ENCODE measurements at regions not wholly inside any gene's neighbourhood (a gene's known extent, or its start where the extent isn't known, plus 50 kb on each side); places are given as distances from the start of the nearest gene placed in this dataset.

- Histone ChIP-seq H3F3A (ENCODE audit: insufficient read depth, low read length, poor library complexity, severe bottlenecking) (no peaks in the 10 kb centered on the region), H3K36me3 (ENCODE audit: insufficient read depth, low read length) (no peaks in the 10 kb centered on the region), H3K9ac (ENCODE audit: low read length) (no peak overlapping the region), H3K9me2 (ENCODE audit: insufficient read depth, low read length) (no peaks in the 10 kb centered on the region), H3K4me2 (ENCODE audit: low read length) (no peak overlapping the region), H4K20me1 (ENCODE audit: insufficient read depth) (no peaks in the 10 kb centered on the region), H3K4me3 (ENCODE audit: low read length) (no peak overlapping the region), H3K27me3 (ENCODE audit: insufficient read depth, low read depth, low read length) (no peaks in the 10 kb centered on the region), H3K27ac (ENCODE audit: low read length) (no peak overlapping the region), H3K79me2 (replicated peaks; ENCODE audit: insufficient read depth, low read length) (no peaks in the 10 kb centered on the region), H2AFZ (ENCODE audit: low read depth, low read length) (no peak overlapping the region), H3K9me3 (ENCODE audit: low read length) (no peaks in the 10 kb centered on the region)
- TF ChIP-seq EZH2 (IDR thresholded peaks at IDR 0.05; ENCODE audit: borderline replicate concordance, insufficient read depth, low read length, poor library complexity, severe bottlenecking) = no peak
- no peak for TF ChIP-seq TAF1 (IDR thresholded peaks at IDR 0.05; ENCODE audit: low read depth)
- TF ChIP-seq SMC3 (conservative IDR thresholded peaks at IDR 0.05; ENCODE audit: poor library complexity) = no peak
- no peak for TF ChIP-seq POLR2AphosphoS5 (IDR thresholded peaks at IDR 0.05)
- no peak for TF ChIP-seq RAD21 (conservative IDR thresholded peaks at IDR 0.05)
- TF ChIP-seq MXI1 (conservative IDR thresholded peaks at IDR 0.05; ENCODE audit: poor library complexity, severe bottlenecking) = no peak
- TF ChIP-seq, protein P1, sequence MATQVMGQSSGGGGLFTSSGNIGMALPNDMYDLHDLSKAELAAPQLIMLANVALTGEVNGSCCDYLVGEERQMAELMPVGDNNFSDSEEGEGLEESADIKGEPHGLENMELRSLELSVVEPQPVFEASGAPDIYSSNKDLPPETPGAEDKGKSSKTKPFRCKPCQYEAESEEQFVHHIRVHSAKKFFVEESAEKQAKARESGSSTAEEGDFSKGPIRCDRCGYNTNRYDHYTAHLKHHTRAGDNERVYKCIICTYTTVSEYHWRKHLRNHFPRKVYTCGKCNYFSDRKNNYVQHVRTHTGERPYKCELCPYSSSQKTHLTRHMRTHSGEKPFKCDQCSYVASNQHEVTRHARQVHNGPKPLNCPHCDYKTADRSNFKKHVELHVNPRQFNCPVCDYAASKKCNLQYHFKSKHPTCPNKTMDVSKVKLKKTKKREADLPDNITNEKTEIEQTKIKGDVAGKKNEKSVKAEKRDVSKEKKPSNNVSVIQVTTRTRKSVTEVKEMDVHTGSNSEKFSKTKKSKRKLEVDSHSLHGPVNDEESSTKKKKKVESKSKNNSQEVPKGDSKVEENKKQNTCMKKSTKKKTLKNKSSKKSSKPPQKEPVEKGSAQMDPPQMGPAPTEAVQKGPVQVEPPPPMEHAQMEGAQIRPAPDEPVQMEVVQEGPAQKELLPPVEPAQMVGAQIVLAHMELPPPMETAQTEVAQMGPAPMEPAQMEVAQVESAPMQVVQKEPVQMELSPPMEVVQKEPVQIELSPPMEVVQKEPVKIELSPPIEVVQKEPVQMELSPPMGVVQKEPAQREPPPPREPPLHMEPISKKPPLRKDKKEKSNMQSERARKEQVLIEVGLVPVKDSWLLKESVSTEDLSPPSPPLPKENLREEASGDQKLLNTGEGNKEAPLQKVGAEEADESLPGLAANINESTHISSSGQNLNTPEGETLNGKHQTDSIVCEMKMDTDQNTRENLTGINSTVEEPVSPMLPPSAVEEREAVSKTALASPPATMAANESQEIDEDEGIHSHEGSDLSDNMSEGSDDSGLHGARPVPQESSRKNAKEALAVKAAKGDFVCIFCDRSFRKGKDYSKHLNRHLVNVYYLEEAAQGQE (IDR thresholded peaks at IDR 0.05; ENCODE audit: borderline replicate concordance) = no peak
- TF ChIP-seq EP300 (conservative IDR thresholded peaks at IDR 0.05; ENCODE audit: poor library complexity, severe bottlenecking) = no peak
- TF ChIP-seq, protein P2, sequence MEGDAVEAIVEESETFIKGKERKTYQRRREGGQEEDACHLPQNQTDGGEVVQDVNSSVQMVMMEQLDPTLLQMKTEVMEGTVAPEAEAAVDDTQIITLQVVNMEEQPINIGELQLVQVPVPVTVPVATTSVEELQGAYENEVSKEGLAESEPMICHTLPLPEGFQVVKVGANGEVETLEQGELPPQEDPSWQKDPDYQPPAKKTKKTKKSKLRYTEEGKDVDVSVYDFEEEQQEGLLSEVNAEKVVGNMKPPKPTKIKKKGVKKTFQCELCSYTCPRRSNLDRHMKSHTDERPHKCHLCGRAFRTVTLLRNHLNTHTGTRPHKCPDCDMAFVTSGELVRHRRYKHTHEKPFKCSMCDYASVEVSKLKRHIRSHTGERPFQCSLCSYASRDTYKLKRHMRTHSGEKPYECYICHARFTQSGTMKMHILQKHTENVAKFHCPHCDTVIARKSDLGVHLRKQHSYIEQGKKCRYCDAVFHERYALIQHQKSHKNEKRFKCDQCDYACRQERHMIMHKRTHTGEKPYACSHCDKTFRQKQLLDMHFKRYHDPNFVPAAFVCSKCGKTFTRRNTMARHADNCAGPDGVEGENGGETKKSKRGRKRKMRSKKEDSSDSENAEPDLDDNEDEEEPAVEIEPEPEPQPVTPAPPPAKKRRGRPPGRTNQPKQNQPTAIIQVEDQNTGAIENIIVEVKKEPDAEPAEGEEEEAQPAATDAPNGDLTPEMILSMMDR (IDR thresholded peaks at IDR 0.05; ENCODE audit: poor library complexity, severe bottlenecking) = no peak
Measured at GRCh38 chr2:180646756-180647155, 333.6 kb upstream of the UBE2E3 start.

GRCh38 chr2:180644709-180645108, 335.7 kb upstream of the UBE2E3 start:
- Histone ChIP-seq H3K4me2 (ENCODE audit: low read length) (no peak overlapping the region), H3K27ac (ENCODE audit: low read length) (no peak overlapping the region)
- TF ChIP-seq, protein P1 (IDR thresholded peaks at IDR 0.05; ENCODE audit: borderline replicate concordance) = no peak
- TF ChIP-seq EZH2 (IDR thresholded peaks at IDR 0.05; ENCODE audit: borderline replicate concordance, insufficient read depth, low read length, poor library complexity, severe bottlenecking) = no peak
- TF ChIP-seq POLR2AphosphoS5 (IDR thresholded peaks at IDR 0.05) = no peak
- TF ChIP-seq RAD21 (conservative IDR thresholded peaks at IDR 0.05) = no peak
- TF ChIP-seq, protein P2 (IDR thresholded peaks at IDR 0.05; ENCODE audit: poor library complexity, severe bottlenecking) = no peak

More at GRCh38 chr2:180644709-180645108, 335.7 kb upstream of the UBE2E3 start:
- H2AFZ ChIP-seq (ENCODE audit: low read depth, low read length) = no peak overlapping the region
- H3K9ac ChIP-seq (ENCODE audit: low read length) = no peak overlapping the region
- no peaks in the 10 kb centered on the region for H3K79me2 ChIP-seq (replicated peaks; ENCODE audit: insufficient read depth, low read length)
- H3K4me3 ChIP-seq (ENCODE audit: low read length) = no peak overlapping the region
- no peaks in the 10 kb centered on the region for H4K20me1 ChIP-seq (ENCODE audit: insufficient read depth)
- no peaks in the 10 kb centered on the region for H3F3A ChIP-seq (ENCODE audit: insufficient read depth, low read length, poor library complexity, severe bottlenecking)
- no peaks in the 10 kb centered on the region for H3K9me3 ChIP-seq (ENCODE audit: low read length)
- H3K36me3 ChIP-seq (ENCODE audit: insufficient read depth, low read length) = no peaks in the 10 kb centered on the region
- H3K9me2 ChIP-seq (ENCODE audit: insufficient read depth, low read length) = no peaks in the 10 kb centered on the region
- no peaks in the 10 kb centered on the region for H3K27me3 ChIP-seq (ENCODE audit: insufficient read depth, low read depth, low read length)

All from neural cell (in vitro differentiated cells).